CD14-positive monocyte (primary cell): ENCODE measurements at regions not wholly inside any gene's neighbourhood (a gene's known extent, or its start where the extent isn't known, plus 50 kb on each side); places are given as distances from the start of the nearest gene placed in this dataset.

Experiments
- DNase-seq, 3 donors: peaks; one replicate each; pipeline ENCODE4 v3.0.0-alpha.2; 2011 to 2022
- H2AFZ ChIP-seq: 2 replicates; pipeline ENCODE4 v1.6.0; 2012; ENCODE audit warnings: mild to moderate bottlenecking, low read depth, low read length, inconsistent platforms; ENCODE audit not compliant: insufficient read depth, poor library complexity, severe bottlenecking
- H3K27ac ChIP-seq, 2 donors: 1 replicate in 1 of 2; 2 replicates in 1 of 2; pipeline ENCODE4 v1.5.1; 2012 to 2013; ENCODE audit warnings: low read length in 2 of 2, control low read depth in 1 of 2, inconsistent platforms in 1 of 2, low read depth in 1 of 2, mild to moderate bottlenecking in 1 of 2
- H3K27me3 ChIP-seq, 2 donors: one replicate each; pipeline versions ENCODE4 v1.6.0 to v1.6.1; 2011 to 2013; ENCODE audit warnings: low read length in 2 of 2; ENCODE audit not compliant: control insufficient read depth in 2 of 2, insufficient read depth in 2 of 2
- H3K36me3 ChIP-seq, 2 donors: replicated peaks in 1 of 2; 1 replicate in 1 of 2; 2 replicates in 1 of 2; pipeline versions ENCODE4 v1.5.1 to v1.6.1; 2012 to 2013; ENCODE audit warnings: low read length in 2 of 2, control low read depth in 1 of 2, inconsistent platforms in 1 of 2, mild to moderate bottlenecking in 1 of 2; ENCODE audit not compliant: insufficient read depth in 2 of 2, control insufficient read depth in 1 of 2
- H3K4me1 ChIP-seq, 2 donors: 1 replicate in 1 of 2; 2 replicates in 1 of 2; pipeline versions ENCODE4 v1.5.1 to v1.6.1; 2012 to 2013; ENCODE audit warnings: low read length in 2 of 2, control low read depth in 1 of 2, inconsistent platforms in 1 of 2, mild to moderate bottlenecking in 1 of 2, moderate library complexity in 1 of 2; ENCODE audit not compliant: insufficient read depth in 2 of 2, control insufficient read depth in 1 of 2
- H3K4me2 ChIP-seq: replicated peaks from 2 replicates; pipeline ENCODE3; 2012; ENCODE audit warnings: low read length, moderate library complexity, mild to moderate bottlenecking; ENCODE audit not compliant: poor library complexity, severe bottlenecking; ENCODE audit errors: extremely low read depth
- H3K4me3 ChIP-seq, 3 experiments: fragments of 200-600 bp in 1 of 3; sonication (generic) in 1 of 3; replicated peaks in 1 of 3; 1 replicate in 2 of 3; 2 replicates in 1 of 3; pipeline ENCODE4 v1.5.1; 2011 to 2013; ENCODE audit warnings: low read length in 3 of 3, mild to moderate bottlenecking in 3 of 3, control low read depth in 2 of 3, low read depth in 2 of 3, inconsistent platforms in 1 of 3, moderate library complexity in 1 of 3
- H3K79me2 ChIP-seq: 2 replicates; pipeline ENCODE4 v1.6.0; 2012; ENCODE audit warnings: mild to moderate bottlenecking, control low read depth, inconsistent platforms, low read length, moderate library complexity; ENCODE audit not compliant: insufficient read depth
- H3K9ac ChIP-seq: 2 replicates; pipeline ENCODE4 v1.6.0; 2017; ENCODE audit warnings: low read length, mild to moderate bottlenecking; ENCODE audit not compliant: insufficient read depth, poor library complexity, severe bottlenecking
- H3K9me3 ChIP-seq, 2 donors: replicated peaks in 1 of 2; 1 replicate in 1 of 2; 2 replicates in 1 of 2; pipeline versions ENCODE4 v1.5.1 to v1.6.1; 2012 to 2013; ENCODE audit warnings: low read length in 2 of 2, control low read depth in 1 of 2; ENCODE audit not compliant: control insufficient read depth in 1 of 2, insufficient read depth in 1 of 2
- H4K20me1 ChIP-seq: 2 replicates; pipeline ENCODE4 v1.6.0; 2012; ENCODE audit warnings: mild to moderate bottlenecking, low read length, control low read depth, moderate library complexity; ENCODE audit not compliant: insufficient read depth
- H3K27ac Mint-ChIP-seq, 7 donors: one replicate each; pipeline ENCODE4 v1.8.0; 2020; ENCODE audit warnings: mild to moderate bottlenecking in 7 of 7, mixed read lengths in 7 of 7, moderate library complexity in 6 of 7, inconsistent platforms in 2 of 7
- H3K27me3 Mint-ChIP-seq, 3 donors: one replicate each; pipeline ENCODE4 v1.8.0; 2021 to 2022; ENCODE audit warnings: low read depth in 3 of 3, mild to moderate bottlenecking in 3 of 3, mixed read lengths in 3 of 3, moderate library complexity in 3 of 3, inconsistent platforms in 1 of 3
- H3K36me3 Mint-ChIP-seq, 2 donors: one replicate each; pipeline ENCODE4 v1.8.0; 2020; ENCODE audit warnings: mixed read lengths in 2 of 2, inconsistent platforms in 1 of 2, mild to moderate bottlenecking in 1 of 2
- H3K4me1 Mint-ChIP-seq: one replicate; pipeline ENCODE4 v1.8.0; 2020; ENCODE audit warnings: mild to moderate bottlenecking, mixed read lengths
- H3K4me3 Mint-ChIP-seq, 2 donors: one replicate each; pipeline ENCODE4 v1.8.0; 2020; ENCODE audit warnings: mild to moderate bottlenecking in 2 of 2, mixed read lengths in 2 of 2, moderate library complexity in 1 of 2
- H3K9me3 Mint-ChIP-seq, 7 donors: one replicate each; pipeline ENCODE4 v1.8.0; 2020 to 2022; ENCODE audit warnings: mixed read lengths in 7 of 7, mild to moderate bottlenecking in 6 of 7, moderate library complexity in 6 of 7, inconsistent platforms in 2 of 7
- CTCF ChIP-seq: fragments of 200-600 bp; IDR thresholded peaks from one replicate; pipeline ENCODE4 v1.8.0; 2022; ENCODE audit warnings: antibody characterized with exemption, mild to moderate bottlenecking
- WGBS: methylation state at CpG from one replicate; pipeline ENCODE4 v1.1.5; 2013; ENCODE audit warnings: missing lambda C conversion rate; ENCODE audit not compliant: insufficient coverage; 5-methylcytosine and 5-hydroxymethylcytosine counted together
- intact Hi-C, 2 donors: fragments of 100-400 bp; cut with micrococcal nuclease; formaldehyde crosslinking; loops; one replicate each; pipeline versions ENCODE4 v1.15.0 to v1.15.1; 2023

DNA sequence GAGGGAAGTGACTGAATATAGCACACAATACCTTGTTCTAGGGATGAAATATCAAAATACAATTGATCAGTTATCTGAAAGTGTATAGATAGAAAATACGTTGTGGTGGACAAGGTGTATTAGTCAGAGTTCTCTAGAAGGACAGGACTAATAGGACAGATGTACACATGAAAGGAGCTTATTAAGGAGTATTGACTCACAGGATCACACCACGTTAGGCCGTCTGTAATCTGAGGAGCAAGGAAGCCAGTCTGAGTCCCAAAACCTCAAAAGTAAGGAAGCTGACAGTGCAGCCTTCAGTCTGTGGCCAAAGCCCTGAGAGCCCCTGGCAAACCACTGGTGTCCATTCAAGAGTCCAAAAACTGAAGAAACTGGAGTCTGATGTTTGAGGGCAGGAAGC is 406.1 kb downstream of the MDFIC start:
- Mint-ChIP-seq H3K36me3 (no peaks in the 10 kb centered on the region), H3K4me1 (no peaks in the 10 kb centered on the region), H3K4me3 (no peak overlapping the region), H3K27me3 (peaks cover 0 to 5% (median 0%) of the 10 kb centered on the region in 3 donors), H3K9me3 (peaks cover 0 to 5% (median 0%) of the 10 kb centered on the region in 7 donors), H3K27ac (no peak overlapping the region)
- H3K9ac ChIP-seq: no peak overlapping the region
- H3K27me3 ChIP-seq: no peaks in the 10 kb centered on the region
- no peak overlapping the region for H3K27ac ChIP-seq
- TF ChIP-seq CTCF: no peak
- H3K36me3 ChIP-seq: no peaks in the 10 kb centered on the region
- no peaks in the 10 kb centered on the region for H3K9me3 ChIP-seq
- H3K79me2 ChIP-seq: no peaks in the 10 kb centered on the region
- DNase-seq: no peak
- H4K20me1 ChIP-seq: no peaks in the 10 kb centered on the region
- WGBS: 82% methylated on average over 3 of the region's 3 CpGs
- no peaks in the 10 kb centered on the region for H3K4me1 ChIP-seq
- H3K4me3 ChIP-seq: no peak overlapping the region
- no peak overlapping the region for H2AFZ ChIP-seq
- intact Hi-C loops: no loop called here
- no peak overlapping the region for H3K4me2 ChIP-seq

GRCh38 chr7:115327326-115327725 is 405.4 kb downstream of the MDFIC start:
- Histone ChIP-seq H3K4me2 (no peak overlapping the region), H4K20me1 (no peaks in the 10 kb centered on the region), H3K27me3 (no peaks in the 10 kb centered on the region), H3K4me1 (no peaks in the 10 kb centered on the region), H3K36me3 (no peaks in the 10 kb centered on the region), H3K4me3 (no peak overlapping the region), H3K9me3 (no peaks in the 10 kb centered on the region), H2AFZ (no peak overlapping the region), H3K79me2 (no peaks in the 10 kb centered on the region), H3K9ac (no peak overlapping the region), H3K27ac (no peak overlapping the region)
- no peaks in the 10 kb centered on the region for H3K4me1 Mint-ChIP-seq
- intact Hi-C loops: no loop called here
- H3K36me3 Mint-ChIP-seq: no peaks in the 10 kb centered on the region
- H3K27ac Mint-ChIP-seq: no peak overlapping the region
- H3K27me3 Mint-ChIP-seq: peaks cover 0 to under 1% (median 0%) of the 10 kb centered on the region in 3 donors
- TF ChIP-seq CTCF: no peak
- no peak for DNase-seq
- peaks cover 0 to 5% (median 0%) of the 10 kb centered on the region in 7 donors for H3K9me3 Mint-ChIP-seq
- H3K4me3 Mint-ChIP-seq: no peak overlapping the region
